ENCODE measurements at regions not wholly inside any gene's neighbourhood (a gene's known extent, or its start where the extent isn't known, plus 50 kb on each side); places are given as distances from the start of the nearest gene placed in this dataset.
"Not testable (repeated sequence)": the region's sequence is repeated elsewhere in the genome, so short reads cannot be mapped to it uniquely, and the experiment has no call there.

DNA sequence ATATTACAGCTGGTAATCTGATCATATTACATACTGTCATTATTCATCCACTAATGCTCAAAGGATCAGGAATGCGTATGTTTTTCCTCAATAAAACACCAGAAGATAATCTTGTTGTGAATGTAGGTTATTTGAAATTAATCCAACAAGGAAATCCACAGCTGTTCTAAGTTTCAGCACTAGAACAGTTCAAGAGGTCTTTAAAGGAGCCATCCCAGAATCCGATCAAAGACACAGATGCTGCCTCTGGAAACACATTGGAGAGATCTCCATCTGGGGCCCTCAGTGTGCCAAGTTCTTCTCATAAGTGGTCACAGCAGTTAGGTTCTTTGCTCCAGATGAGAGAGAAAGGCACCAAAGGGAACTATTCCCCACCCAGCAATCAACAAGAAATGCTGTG, 1955.1 kb upstream of the RAG2 start:
- H3K9me3 Mint-ChIP-seq: no peaks in the 10 kb centered on the region
- H3K4me3 Mint-ChIP-seq: no peak overlapping the region
- no peak for DNase-seq
- CTCF ChIA-PET: no interaction called here
- intact Hi-C loops (cut with micrococcal nuclease): no loop called here
- H3K36me3 Mint-ChIP-seq (ENCODE audit: low read depth): no peaks in the 10 kb centered on the region
- H3K4me1 Mint-ChIP-seq (ENCODE audit: low read depth): no peaks in the 10 kb centered on the region
- H3K27me3 Mint-ChIP-seq (ENCODE audit: low read depth): no peaks in the 10 kb centered on the region
- H3K27ac Mint-ChIP-seq: no peak overlapping the region

DNA sequence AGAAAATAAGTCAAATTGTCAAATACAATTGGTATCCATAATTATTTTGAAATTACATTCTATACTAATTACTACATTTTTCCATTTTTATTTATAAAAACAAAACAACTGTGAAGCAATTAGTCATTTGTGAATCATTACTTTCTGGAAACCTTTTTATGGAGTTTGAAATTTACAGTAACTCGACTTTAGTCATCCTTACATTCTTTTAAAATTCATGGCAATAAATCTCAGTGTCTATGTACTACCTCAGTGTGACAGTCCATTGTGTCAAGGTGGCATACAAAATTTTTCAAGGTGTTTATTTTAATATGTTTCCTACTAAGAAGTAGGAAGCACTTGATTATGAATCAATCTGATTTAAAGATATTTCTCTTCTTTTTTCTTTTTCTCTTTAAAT, 1949.4 kb upstream of the RAG2 start:
- CTCF ChIA-PET: interaction anchor here (0.6 kb wide), 1 partner anchor 1144 kb away, joined by 3 read pairs; no protein-coding TSS in a partner anchor
- Mint-ChIP-seq H3K36me3 (ENCODE audit: low read depth) (no peaks in the 10 kb centered on the region), H3K4me3 (no peak overlapping the region), H3K27me3 (ENCODE audit: low read depth) (no peaks in the 10 kb centered on the region), H3K27ac (no peak overlapping the region), H3K9me3 (peaks cover 2% of the 10 kb centered on the region), H3K4me1 (ENCODE audit: low read depth) (no peaks in the 10 kb centered on the region)
- intact Hi-C loops (cut with micrococcal nuclease): no loop called here
- DNase-seq: no peak

DNA sequence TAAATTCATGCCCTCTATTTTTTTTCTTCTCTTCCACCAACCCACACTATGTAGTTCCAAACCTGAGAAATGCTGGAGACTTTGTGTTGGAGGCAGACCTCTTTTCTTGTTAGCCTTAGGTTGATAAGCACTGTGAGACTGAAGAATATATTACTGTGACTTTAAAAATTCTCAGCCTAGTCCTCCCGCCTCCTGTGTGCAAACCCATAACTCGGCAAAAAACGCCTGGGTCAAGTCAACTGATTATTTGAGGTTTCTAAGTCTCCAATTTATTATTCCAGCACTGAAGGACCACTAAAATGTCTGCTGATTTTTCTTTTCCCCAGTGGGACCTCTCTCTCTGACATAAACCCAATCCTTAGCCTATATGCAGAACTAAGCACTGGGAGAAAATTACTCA, 1946.0 kb upstream of the RAG2 start:
- peaks cover 2% of the 10 kb centered on the region for H3K9me3 Mint-ChIP-seq
- no peaks in the 10 kb centered on the region for H3K27me3 Mint-ChIP-seq (ENCODE audit: low read depth)
- no peaks in the 10 kb centered on the region for H3K4me1 Mint-ChIP-seq (ENCODE audit: low read depth)
- no peak overlapping the region for H3K4me3 Mint-ChIP-seq
- no peaks in the 10 kb centered on the region for H3K36me3 Mint-ChIP-seq (ENCODE audit: low read depth)
- intact Hi-C loops (cut with micrococcal nuclease): no loop called here
- no peak for DNase-seq
- CTCF ChIA-PET: no interaction called here
- no peak overlapping the region for H3K27ac Mint-ChIP-seq

DNA sequence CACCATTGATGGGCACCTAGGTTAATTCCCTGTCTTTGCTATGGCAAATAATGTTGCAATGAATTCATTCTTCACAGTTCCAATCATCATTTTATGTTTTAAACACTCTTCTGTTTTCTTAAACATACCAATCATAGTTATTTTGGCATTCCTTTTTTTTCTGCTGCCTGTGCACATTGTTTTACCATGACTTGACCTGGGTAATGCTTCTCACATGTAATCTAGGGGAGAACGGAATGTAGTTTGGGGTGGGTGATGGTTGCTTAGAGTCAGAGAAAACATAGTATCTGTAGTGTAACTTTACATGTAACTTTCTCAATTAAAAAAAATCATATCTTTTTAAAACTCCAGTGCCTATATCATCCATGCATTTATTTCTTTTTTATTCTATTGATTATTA, 1945.3 kb upstream of the RAG2 start:
- Mint-ChIP-seq H3K4me1 (ENCODE audit: low read depth) (no peaks in the 10 kb centered on the region), H3K4me3 (no peak overlapping the region), H3K9me3 (peaks cover 2% of the 10 kb centered on the region), H3K27ac (no peak overlapping the region), H3K36me3 (ENCODE audit: low read depth) (no peaks in the 10 kb centered on the region), H3K27me3 (ENCODE audit: low read depth) (no peaks in the 10 kb centered on the region)
- intact Hi-C loops (cut with micrococcal nuclease): no loop called here
- CTCF ChIA-PET: no interaction called here
- DNase-seq: no peak

DNA sequence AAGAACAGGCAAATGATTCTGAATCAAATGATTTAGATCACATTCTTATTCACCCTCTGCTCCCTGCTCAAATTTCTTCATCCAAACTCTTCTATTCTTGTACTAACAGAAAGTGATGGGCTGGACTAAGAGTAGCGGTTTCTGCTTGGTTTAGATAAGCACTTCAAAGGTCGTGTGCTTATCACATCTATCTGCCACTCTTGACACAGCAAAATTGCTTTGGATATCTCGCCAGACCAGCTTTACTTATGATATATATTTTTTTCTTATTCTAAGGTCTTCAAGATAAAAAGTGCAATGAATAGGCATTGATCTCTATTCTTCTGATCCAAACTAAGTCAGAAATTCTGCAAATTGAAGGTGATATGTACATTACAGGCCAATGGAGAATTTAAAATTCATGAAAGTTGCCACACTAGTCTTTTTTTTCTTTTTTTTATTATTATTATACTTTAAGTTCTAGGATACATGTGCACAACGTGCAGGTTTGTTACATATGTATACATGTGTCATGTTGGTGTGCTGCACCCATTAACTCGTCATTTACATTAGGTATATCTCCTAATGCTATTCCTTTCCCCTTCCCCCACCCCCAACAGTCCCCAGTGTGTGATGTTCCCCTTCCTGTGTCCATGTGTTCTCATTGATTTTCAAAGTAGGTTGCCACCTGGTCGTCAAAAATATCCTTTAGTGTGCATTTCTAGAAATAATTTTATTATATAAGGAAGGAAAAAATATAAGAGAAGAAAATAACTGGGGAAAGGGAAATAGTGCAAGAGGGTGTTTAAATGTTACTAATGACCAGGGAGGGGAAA, 1941.0 kb upstream of the RAG2 start:
- Mint-ChIP-seq H3K27ac (no peak overlapping the region), H3K36me3 (ENCODE audit: low read depth) (no peaks in the 10 kb centered on the region), H3K4me3 (no peak overlapping the region), H3K4me1 (ENCODE audit: low read depth) (no peaks in the 10 kb centered on the region), H3K27me3 (ENCODE audit: low read depth) (no peaks in the 10 kb centered on the region), H3K9me3 (peaks cover 8% of the 10 kb centered on the region)
- CTCF ChIA-PET: no interaction called here
- intact Hi-C loops (cut with micrococcal nuclease): no loop called here
- no peak for DNase-seq

DNA sequence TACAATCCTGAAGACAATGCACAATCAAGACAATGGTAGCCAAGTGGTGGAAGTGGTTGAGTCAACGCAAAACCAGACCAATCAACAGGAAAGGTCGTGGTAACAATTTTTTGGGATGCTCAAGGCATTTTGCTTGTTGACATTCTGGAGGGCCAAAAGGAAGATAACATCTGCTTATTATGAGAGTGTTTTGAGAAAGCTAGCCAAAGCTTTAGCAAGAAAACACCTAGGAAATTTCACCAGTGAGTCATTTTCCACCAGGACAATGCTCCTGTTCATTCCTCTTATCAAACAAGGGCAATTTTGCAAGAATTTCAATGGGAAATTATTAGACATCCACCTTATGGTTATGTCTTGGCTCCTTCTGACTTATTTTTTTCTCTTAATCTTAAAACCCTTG, 1932.2 kb upstream of the RAG2 start:
- no peak for DNase-seq
- intact Hi-C loops (cut with micrococcal nuclease): no loop called here
- Mint-ChIP-seq H3K4me1 (ENCODE audit: low read depth) (no peaks in the 10 kb centered on the region), H3K36me3 (ENCODE audit: low read depth) (no peaks in the 10 kb centered on the region), H3K27me3 (ENCODE audit: low read depth) (no peaks in the 10 kb centered on the region), H3K27ac (no peak overlapping the region), H3K9me3 (peaks cover 25% of the 10 kb centered on the region), H3K4me3 (no peak overlapping the region)
- CTCF ChIA-PET: no interaction called here

DNA sequence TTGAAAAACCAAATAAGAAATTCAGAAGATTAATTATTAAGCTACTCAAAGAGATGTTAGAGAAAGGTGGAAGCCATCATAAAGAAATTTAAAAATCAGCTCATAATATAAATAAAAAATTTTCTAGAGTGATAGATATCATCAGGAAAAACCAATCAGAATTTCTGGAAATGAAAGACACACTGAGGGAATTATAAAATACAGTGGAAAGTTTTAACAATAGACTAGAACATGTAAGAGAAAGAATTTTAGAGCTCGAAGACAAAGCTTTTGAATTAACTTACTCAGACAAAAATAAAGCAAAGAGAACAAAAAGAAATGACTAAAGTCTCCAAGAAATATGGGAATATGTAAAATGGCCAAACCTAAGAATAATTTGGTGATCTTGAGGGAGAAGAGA, 1926.9 kb upstream of the RAG2 start:
- no peak for DNase-seq
- CTCF ChIA-PET: interaction anchor here (0.5 kb wide), 1 partner anchor 92 kb away, joined by 3 read pairs; no protein-coding TSS in a partner anchor
- Mint-ChIP-seq H3K27me3 (ENCODE audit: low read depth) (no peaks in the 10 kb centered on the region), H3K36me3 (ENCODE audit: low read depth) (no peaks in the 10 kb centered on the region), H3K4me1 (ENCODE audit: low read depth) (no peaks in the 10 kb centered on the region), H3K27ac (no peak overlapping the region), H3K9me3 (peaks cover 28% of the 10 kb centered on the region), H3K4me3 (no peak overlapping the region)
- intact Hi-C loops (cut with micrococcal nuclease): no loop called here

DNA sequence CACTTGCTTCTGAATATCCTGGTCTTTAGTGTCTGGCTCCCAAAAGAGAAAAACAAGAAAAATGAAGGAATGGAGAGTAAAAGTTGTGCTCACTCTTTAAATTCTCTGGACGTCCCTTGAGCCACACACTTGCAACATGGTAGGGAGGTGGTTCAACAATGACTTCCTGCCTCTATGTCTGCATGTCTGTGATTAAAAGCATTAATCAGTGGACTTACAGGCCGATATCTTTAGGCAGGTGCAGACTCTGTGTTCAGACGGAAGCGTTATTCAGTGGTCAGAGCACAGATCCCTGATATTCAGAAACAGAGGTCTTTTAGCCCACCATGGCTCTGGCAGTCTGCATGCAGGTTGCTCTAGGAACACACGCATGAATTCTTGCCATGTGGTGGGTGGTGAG, 1920.0 kb upstream of the RAG2 start:
- intact Hi-C loops (cut with micrococcal nuclease): no loop called here
- CTCF ChIA-PET: no interaction called here
- Mint-ChIP-seq H3K4me1 (ENCODE audit: low read depth) (no peaks in the 10 kb centered on the region), H3K27me3 (ENCODE audit: low read depth) (no peaks in the 10 kb centered on the region), H3K27ac (no peak overlapping the region), H3K9me3 (peaks cover 15% of the 10 kb centered on the region), H3K4me3 (no peak overlapping the region), H3K36me3 (ENCODE audit: low read depth) (no peaks in the 10 kb centered on the region)
- no peak for DNase-seq

DNA sequence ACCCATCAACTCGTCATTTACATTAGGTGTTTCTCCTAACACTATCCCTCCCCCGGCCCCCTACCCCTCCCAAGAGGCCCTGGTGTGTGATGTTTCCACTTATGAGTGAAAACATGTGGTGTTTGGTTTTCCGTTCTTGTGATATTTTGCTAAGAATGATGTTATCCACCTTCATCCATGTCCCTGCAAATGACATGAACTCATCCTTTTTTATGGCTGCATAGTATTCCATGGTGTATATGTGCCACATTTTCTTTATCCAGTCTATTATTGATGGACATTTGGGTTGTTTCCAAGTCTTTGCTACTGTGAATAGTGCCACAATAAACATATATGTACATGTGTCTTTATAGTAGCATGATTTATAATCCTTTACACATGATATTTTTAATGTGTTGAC, 1914.8 kb upstream of the RAG2 start:
- peaks cover 10% of the 10 kb centered on the region for H3K9me3 Mint-ChIP-seq
- H3K4me1 Mint-ChIP-seq (ENCODE audit: low read depth); H3K27ac Mint-ChIP-seq; H3K27me3 Mint-ChIP-seq (ENCODE audit: low read depth); H3K36me3 Mint-ChIP-seq (ENCODE audit: low read depth); CTCF ChIA-PET; DNase-seq; intact Hi-C loops (cut with micrococcal nuclease); H3K4me3 Mint-ChIP-seq: not testable (repeated sequence)

DNA sequence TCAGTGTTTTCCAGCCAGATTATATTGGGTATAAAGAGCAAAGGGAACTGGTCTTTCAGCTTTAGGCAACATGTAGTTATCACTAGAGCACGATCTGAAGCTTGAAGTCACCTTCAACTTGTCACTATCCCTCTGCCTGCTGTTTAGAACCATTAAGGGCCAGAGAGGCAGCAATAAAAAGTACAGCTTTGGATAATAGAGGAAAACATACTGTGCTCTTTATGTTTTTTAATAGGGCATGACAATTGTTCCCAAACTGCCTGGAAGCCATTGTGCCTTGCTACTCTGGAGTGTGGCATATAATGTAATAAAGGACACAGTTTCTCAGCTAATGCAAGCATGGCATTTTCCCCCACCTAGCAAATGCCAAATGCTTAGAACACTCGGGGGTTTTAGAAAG, 1912.0 kb upstream of the RAG2 start:
- H3K9me3 Mint-ChIP-seq: peaks cover 6% of the 10 kb centered on the region
- H3K4me1 Mint-ChIP-seq (ENCODE audit: low read depth): no peaks in the 10 kb centered on the region
- intact Hi-C loops (cut with micrococcal nuclease): no loop called here
- no peak overlapping the region for H3K27ac Mint-ChIP-seq
- CTCF ChIA-PET: no interaction called here
- no peaks in the 10 kb centered on the region for H3K27me3 Mint-ChIP-seq (ENCODE audit: low read depth)
- H3K4me3 Mint-ChIP-seq: no peak overlapping the region
- DNase-seq: no peak
- H3K36me3 Mint-ChIP-seq (ENCODE audit: low read depth): no peaks in the 10 kb centered on the region

DNA sequence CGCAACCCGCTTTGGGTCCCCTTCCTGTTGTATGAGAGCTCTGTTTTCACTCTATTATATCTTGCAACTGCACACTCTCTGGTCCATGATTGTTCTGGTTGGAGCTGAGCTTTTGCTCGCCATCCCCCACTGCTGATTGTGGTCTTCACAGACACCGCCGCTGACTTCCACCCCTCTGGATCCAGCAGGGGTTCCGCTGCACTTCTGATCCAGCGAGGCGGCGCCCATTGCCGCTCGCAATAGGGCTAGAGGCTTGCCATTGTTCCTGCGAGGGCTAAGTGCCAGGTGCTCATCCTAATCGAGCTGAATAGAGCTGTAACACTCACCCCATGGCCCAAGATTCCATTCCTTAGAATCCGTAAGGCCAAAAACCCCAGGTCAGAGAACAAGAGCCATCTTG, 1905.8 kb upstream of the RAG2 start:
- Mint-ChIP-seq H3K4me3 (no peak overlapping the region), H3K36me3 (ENCODE audit: low read depth) (no peaks in the 10 kb centered on the region), H3K27me3 (ENCODE audit: low read depth) (no peaks in the 10 kb centered on the region), H3K4me1 (ENCODE audit: low read depth) (no peaks in the 10 kb centered on the region), H3K27ac (no peak overlapping the region), H3K9me3 (peaks cover 7% of the 10 kb centered on the region)
- intact Hi-C loops (cut with micrococcal nuclease): no loop called here
- no peak for DNase-seq
- CTCF ChIA-PET: no interaction called here

DNA sequence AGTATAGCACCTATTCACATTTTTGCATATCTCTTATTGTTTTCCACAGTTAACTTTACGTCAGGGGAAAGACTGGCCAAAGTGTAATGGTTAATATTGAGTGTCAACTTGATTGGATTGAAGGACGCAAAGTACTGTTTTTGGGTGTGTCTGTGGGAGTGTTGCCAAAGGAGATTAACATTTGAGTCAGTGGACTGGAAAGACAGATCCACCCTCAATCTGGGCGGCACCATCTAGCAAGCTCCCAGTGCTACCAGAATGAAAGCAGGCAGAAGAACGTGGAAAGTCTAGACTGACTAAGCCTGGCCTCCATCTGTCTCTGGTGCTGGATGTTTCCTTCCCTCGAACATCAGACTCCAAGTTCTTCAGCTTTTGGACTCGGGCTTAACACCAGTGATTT, 1900.7 kb upstream of the RAG2 start:
- CTCF ChIA-PET: no interaction called here
- no peaks in the 10 kb centered on the region for H3K36me3 Mint-ChIP-seq (ENCODE audit: low read depth)
- H3K4me1 Mint-ChIP-seq (ENCODE audit: low read depth): no peaks in the 10 kb centered on the region
- H3K9me3 Mint-ChIP-seq: peaks cover 11% of the 10 kb centered on the region
- intact Hi-C loops (cut with micrococcal nuclease): no loop called here
- H3K4me3 Mint-ChIP-seq: no peak overlapping the region
- DNase-seq: no peak
- H3K27ac Mint-ChIP-seq: no peak overlapping the region
- H3K27me3 Mint-ChIP-seq (ENCODE audit: low read depth): no peaks in the 10 kb centered on the region

DNA sequence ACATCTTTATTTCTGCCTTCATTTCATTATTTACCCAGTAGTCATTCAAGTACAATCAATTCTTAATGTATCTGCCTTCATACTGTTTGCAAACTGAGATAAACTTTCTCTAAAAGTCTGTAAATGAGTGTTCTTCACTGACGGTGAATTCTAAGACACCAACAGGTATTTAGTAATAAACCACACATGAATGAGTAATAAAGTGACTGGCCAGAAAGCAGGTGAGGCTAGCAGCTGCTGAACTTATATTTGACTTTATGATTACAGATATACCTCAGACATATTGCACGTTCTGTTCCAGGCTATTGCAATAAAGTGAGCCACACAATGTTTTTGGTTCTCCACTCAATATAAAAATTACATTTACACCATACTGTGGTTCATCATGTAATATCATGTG, 1894.0 kb upstream of the RAG2 start:
- no peaks in the 10 kb centered on the region for H3K27me3 Mint-ChIP-seq (ENCODE audit: low read depth)
- CTCF ChIA-PET: no interaction called here
- H3K36me3 Mint-ChIP-seq (ENCODE audit: low read depth): no peaks in the 10 kb centered on the region
- no peak overlapping the region for H3K4me3 Mint-ChIP-seq
- H3K4me1 Mint-ChIP-seq (ENCODE audit: low read depth): no peaks in the 10 kb centered on the region
- no peak overlapping the region for H3K27ac Mint-ChIP-seq
- intact Hi-C loops (cut with micrococcal nuclease): no loop called here
- peaks cover 20% of the 10 kb centered on the region for H3K9me3 Mint-ChIP-seq
- DNase-seq: no peak

Data from activated naive CD4-positive, alpha-beta T cell treated with anti-CD3 and anti-CD28 coated beads for 36 hours (primary cell).